ENCODE measurements at regions not wholly inside any gene's neighbourhood (a gene's known extent, or its start where the extent isn't known, plus 50 kb on each side); places are given as distances from the start of the nearest gene placed in this dataset.

GRCh38 chr6:169906004-169906687 is 154.7 kb downstream of the ERMARD start:
- no peak for DNase-seq (ENCODE audit: low spot score)

- DNase-seq (ENCODE audit: low spot score) = no peak
These were observed 153.8 kb downstream of the ERMARD start for GRCh38 chr6:169905041-169905807.

- no peak for DNase-seq (ENCODE audit: low spot score)
These were observed 152.9 kb downstream of the ERMARD start for GRCh38 chr6:169904051-169904922.

- no peak for DNase-seq (ENCODE audit: low spot score)
These were observed 151.7 kb downstream of the ERMARD start for GRCh38 chr6:169903122-169903521.

GRCh38 chr6:169902604-169903003 is 151.2 kb downstream of the ERMARD start:
- DNase-seq (ENCODE audit: low spot score) = no peak

- DNase-seq (ENCODE audit: low spot score) = no peak
These were observed 150.6 kb downstream of the ERMARD start for GRCh38 chr6:169902070-169902469.

- DNase-seq (ENCODE audit: low spot score) = no peak
These were observed 148.2 kb downstream of the ERMARD start for GRCh38 chr6:169899481-169900145.

GRCh38 chr6:169898788-169899480 is 147.5 kb downstream of the ERMARD start:
- no peak for DNase-seq (ENCODE audit: low spot score)

- DNase-seq (ENCODE audit: low spot score) = no peak
These were observed 146.4 kb downstream of the ERMARD start for GRCh38 chr6:169897601-169898358.

GRCh38 chr6:169896826-169897456 is 145.5 kb downstream of the ERMARD start:
- DNase-seq (ENCODE audit: low spot score) = no peak

GRCh38 chr6:169895926-169896761 is 144.7 kb downstream of the ERMARD start:
- no peak for DNase-seq (ENCODE audit: low spot score)

- DNase-seq (ENCODE audit: low spot score) = no peak
These were observed 143.8 kb downstream of the ERMARD start for GRCh38 chr6:169895000-169895759.

- no peak for DNase-seq (ENCODE audit: low spot score)
These were observed 143.0 kb downstream of the ERMARD start for GRCh38 chr6:169894377-169894960.

- DNase-seq (ENCODE audit: low spot score) = no peak
These were observed 142.2 kb downstream of the ERMARD start for GRCh38 chr6:169893624-169894023.

GRCh38 chr6:169891846-169892245 is 140.4 kb downstream of the ERMARD start:
- DNase-seq (ENCODE audit: low spot score) = no peak

GRCh38 chr6:169891421-169891820 is 140.0 kb downstream of the ERMARD start:
- DNase-seq (ENCODE audit: low spot score) = no peak

GRCh38 chr6:169890901-169891300 is 139.5 kb downstream of the ERMARD start:
- no peak for DNase-seq (ENCODE audit: low spot score)

- no peak for DNase-seq (ENCODE audit: low spot score)
These were observed 138.6 kb downstream of the ERMARD start for GRCh38 chr6:169890049-169890448.
